HG03457 (cell line): ENCODE measurements at regions not wholly inside any gene's neighbourhood (a gene's known extent, or its start where the extent isn't known, plus 50 kb on each side); places are given as distances from the start of the nearest gene placed in this dataset.
"Not testable (repeated sequence)": the region's sequence is repeated elsewhere in the genome, so short reads cannot be mapped to it uniquely, and the experiment has no call there.

Experiments
- ATAC-seq: cut with Tn5 transposase; IDR thresholded peaks from one replicate; pipeline ENCODE4 v1.9.1; 2021; ENCODE audit warnings: moderate number of reproducible peaks; ENCODE audit not compliant: unreplicated experiment

GRCh38 chr2:105540642-105541041 lies 141.8 kb upstream of the FHL2 start:
- ATAC-seq, result no peak

- no peak for ATAC-seq
Observed at GRCh38 chr2:105539331-105539730, 140.5 kb upstream of the FHL2 start.

DNA sequence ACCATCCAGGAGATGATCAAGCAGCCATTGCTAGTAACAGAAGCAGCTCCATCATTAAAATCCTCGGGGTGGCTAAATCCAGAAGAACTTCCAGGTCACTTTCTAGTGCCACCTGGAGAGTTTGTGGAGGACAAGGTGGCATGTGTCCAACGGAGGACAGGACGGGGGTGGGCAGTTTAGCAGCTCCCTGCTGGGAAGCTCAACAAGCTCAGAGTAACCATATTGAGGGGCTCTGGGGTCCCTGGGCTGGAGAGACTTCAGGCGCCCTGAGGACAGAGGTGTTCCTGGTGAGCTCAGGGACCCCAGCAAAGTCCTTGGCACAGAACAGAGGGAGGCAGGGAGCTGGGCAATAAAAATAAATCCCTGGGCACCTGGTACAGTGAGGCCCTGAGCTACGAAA lies 140.0 kb upstream of the FHL2 start:
- no peak for ATAC-seq

DNA sequence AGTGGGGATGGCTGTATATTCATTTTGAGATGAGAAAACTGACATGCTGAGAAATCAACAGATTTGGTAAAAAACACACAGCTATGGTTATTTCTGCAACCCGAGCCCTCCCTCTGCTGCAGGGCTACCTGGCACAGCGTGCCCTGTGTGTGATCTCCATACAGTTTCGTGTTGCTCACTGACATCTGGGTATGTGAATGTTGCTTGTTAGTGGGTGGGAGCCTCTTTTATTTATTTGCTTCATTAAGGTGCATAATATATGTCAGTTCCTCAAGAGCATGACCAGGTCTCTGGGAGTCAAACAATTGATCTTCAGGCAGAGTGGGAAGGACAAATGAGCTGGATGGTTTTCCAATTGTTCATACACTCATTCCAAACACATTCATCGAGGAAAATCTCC lies 139.1 kb upstream of the FHL2 start:
- no peak for ATAC-seq

DNA sequence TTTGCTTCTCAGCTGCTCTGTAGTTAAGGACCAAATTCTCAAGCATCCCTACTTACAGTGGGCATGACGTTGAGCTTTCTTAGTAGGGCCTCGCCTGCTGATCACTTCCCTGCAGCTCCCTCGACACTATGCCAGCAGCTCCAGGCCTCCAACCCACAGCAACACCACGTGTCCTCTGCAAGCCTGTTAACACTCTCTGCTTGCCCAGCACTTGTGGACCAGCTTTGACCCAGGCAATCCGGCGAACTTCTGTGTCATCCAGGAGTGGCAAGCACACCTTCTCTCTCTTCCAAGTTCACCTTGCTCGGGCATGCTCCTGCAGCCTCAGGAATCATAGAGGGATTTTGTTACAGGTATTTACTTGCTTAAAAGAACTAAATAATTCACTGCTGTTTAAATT lies 138.6 kb upstream of the FHL2 start:
- ATAC-seq, result no peak

GRCh38 chr2:105536175-105536574 lies 137.3 kb upstream of the FHL2 start:
- ATAC-seq, result no peak

- not testable (repeated sequence) for ATAC-seq
Observed at GRCh38 chr2:105529258-105529657, 130.4 kb upstream of the FHL2 start.

GRCh38 chr2:105526000-105526925 lies 127.4 kb upstream of the FHL2 start:
- ATAC-seq, result no peak

- no peak for ATAC-seq
Observed at GRCh38 chr2:105525201-105525600, 126.3 kb upstream of the FHL2 start.

- ATAC-seq, result no peak
Observed at GRCh38 chr2:105522645-105523044, 123.8 kb upstream of the FHL2 start.

GRCh38 chr2:105521616-105522015 lies 122.8 kb upstream of the FHL2 start:
- ATAC-seq, result no peak

DNA sequence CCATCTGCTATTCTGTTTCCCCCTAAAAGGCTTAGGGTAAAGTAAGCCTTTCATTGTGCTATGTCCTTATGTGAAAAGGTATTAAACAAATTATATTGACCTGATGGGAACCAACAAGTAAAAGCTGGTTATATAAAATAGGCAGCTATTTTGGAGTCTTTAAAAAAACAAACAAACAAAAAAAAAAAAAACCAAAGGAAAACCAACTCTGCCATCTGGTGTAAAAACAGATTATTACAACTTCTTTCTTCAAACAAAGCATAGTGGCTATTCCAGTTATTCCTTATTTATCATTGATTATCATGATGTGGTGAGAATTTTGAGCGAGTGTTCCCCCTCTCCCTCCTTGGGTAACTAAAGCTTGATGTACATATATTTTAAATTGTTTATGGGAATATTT lies 122.3 kb upstream of the FHL2 start:
- no peak for ATAC-seq

GRCh38 chr2:105519516-105519915 lies 120.7 kb upstream of the FHL2 start:
- ATAC-seq, result no peak

DNA sequence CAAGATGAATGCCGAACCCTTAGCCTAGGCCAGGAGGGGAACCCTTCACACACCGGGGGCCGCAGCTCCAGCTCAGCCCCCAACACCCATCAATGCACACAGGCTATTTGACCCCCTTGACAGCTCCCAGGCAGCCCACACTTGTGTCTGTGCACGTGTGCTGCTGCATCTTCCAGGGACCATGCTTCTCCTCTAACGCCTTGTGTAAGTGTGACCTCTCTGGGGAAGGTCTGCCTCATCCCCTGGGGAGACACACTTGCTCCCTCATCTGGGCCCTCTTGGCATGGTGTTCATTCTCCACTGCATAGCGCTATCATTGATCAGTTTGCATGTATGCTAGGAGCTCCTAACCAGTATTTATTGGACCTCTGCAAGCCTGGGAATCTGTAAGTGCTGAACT lies 120.0 kb upstream of the FHL2 start:
- no peak for ATAC-seq

DNA sequence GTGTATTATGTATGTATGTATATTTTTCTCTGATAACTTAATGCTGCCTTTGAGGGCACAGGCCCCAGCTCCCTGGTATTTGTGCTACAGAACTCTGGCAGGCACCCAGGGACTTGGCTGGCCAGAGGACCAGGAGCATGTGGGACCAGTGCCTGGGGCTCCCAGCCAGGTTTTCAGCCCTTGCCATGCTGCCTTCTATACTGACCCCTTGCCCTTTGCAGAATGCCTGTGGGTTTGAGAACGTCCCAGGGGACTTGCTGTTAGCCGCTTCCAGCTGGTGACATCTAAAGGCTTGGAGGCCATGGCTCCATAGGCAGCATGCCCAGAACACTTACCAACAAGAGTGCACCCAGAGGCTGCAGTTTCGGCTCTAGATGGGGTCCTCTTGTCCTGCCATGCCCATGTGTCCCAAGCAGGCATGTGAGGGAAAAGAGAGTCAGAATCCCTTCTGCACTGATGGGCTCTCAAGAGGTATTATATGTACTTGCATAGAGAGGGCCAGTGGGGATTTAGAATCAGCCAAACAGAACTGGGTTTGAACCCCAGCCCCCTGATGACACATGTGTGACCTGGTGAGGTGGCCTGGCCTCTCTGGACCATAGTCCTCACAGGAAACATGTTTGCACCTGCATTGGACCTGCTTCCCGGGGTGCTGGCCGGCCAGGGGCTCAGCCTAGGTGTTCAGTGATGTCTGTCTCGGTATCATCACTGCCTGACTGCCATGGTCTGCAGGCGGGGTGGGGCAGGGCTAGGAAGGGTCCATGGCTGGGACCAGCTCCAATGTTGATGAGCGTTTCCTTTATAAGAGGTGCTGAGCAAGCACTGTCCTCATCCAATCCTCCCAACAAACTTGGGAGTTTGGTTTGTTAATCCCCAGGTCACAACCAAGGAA lies 119.2 kb upstream of the FHL2 start:
- no peak for ATAC-seq

DNA sequence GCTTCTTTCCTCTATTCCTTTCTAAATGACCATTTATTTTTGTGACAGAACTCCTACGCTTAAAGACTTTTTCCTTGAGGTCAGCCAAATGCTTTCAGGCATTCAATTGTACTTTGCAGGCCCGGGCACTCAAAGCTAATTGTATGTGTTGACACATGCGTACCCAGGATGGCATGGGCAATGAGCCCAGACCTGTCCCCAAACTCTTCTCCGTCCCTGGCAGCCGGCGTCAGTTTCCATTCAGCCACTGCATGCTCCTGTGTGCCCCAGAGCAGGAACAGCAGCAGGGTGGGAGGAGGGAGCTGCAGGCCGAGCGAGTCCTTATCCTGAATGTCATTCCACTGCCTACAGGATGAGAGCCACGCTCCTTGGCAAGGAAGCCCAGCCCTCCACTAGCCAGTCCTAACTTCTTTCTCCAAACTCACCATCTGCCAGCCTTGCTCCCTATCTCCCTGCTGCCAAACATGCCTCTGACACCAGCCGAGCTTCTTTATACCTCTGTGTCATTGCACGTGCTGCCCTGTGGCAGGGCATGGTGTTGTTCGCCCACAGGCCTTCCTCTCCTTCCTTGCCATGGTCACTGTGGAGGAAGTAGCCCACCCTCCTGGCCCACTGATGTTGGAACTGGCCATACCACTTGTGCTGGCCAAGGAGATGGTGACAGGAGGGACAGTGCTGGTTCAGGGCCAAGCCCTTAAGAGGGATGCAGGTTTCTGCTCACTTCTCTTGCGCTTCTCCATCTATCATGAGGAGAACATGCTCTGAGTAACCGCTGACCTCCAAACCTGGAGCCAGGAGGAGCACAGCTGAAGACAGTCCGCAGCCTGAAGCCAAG lies 116.9 kb upstream of the FHL2 start:
- no peak for ATAC-seq

DNA sequence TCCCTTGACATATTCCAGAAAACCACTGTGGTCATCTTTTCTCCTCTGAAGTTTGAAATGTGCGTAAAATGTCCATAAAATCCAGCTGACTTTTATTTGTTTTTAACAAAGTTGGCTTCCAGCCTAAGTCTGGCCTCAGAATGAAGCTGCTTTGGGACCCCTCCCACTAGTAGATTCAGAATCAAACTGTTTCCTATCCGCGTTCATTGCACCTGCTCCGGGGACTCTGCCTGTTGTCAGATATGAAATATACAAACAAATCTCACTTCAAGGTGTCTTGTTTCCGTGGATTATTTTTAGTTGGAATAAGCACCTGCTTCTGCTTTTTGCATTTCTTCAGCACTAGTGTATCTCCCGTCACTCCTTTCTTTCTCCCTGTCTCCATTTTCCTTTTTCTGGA lies 115.7 kb upstream of the FHL2 start:
- ATAC-seq, result no peak

DNA sequence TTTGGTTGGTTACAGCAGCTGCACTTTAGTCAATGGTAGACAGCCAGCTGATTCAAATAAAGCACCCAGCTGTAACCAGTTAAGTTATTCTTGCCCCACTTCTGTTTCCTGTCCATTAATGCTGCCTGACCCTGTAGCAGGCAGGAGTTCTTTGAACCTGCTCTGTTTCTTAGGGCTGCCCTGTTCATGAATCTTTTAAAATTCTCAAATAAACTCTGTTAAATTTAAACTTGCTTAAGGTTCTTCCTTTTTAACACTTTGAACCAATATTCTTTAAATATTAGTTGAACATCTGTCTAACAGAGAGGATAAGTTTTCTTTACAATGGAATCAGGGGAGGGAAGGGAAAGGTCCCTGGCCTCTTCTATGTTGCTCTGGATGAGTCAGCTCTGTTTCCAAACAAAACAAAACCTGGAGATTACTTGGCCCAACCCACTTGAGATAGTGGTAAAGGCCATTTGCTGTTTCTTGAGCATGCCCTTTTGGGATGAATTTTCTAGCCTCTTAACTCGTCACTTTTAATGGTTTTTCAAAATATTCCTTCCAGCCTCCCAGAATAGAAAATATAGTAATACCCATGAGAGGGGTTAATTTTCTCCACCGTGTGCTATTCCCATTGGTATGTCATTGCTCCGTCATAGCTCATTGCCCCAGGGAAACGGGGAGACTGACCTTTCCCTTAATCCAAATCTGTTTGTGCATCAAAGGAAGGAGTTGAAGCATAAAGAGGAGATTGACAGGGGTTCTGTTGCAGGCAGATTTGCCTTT lies 112.1 kb upstream of the FHL2 start:
- ATAC-seq, result no peak

DNA sequence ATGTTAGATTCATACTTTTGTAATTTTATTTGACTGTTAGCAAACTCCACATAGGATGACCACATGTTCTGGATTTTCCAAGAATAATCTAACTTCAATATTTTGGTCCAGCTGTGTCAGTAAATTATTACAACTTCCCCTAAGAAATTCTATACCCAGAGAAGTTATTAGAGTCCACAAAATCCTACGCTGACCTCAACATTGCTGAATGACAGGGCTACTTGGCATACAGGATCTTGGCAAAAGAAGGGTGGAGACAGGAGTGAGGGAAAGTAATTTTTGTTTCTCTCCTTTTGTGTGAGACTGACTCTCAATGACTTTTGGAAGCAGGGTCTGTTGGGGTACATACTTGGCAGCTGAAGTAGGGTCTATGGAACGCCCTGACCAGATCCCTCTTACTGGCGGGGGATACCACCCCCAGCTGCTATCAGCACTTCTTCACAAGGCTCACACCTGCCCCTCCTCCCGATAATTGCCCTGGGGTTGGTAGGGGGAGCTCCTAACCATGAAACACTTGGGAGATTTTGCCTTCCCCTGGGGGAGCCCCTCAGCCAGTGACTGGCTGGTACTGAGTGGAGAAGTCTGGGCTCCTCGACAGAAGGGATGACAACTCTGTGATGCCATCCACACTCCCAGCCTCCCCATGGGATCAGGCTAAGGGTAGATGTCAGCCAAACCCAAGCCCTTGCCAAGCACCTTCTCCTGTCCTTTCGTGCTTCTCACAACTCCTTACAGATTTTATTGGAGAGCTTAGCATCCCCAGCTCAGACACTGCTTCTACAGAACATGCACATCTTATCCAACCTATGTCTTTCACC lies 110.6 kb upstream of the FHL2 start:
- no peak for ATAC-seq
